ENCODE measurements at regions not wholly inside any gene's neighbourhood (a gene's known extent, or its start where the extent isn't known, plus 50 kb on each side); places are given as distances from the start of the nearest gene placed in this dataset.

DNA sequence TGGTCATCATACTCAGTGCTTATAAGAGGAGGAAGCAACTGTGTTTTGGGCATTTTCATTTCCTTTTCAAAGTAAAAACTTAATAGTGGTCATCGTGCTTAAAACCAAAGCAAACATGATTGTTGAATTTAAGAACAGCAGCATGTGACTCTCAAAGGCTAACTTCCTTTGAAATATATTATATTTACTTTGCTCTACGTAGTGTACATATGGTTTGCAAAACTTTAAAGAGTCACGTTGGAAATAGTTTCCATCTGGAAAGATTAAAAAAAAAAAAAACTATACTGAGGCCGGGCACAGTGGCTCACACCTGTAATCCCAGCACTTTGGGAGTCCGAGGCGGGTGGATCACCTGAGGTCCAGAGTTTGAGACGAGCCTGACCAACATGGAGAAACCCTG is 367.9 kb upstream of the BCHE start:
- ATAC-seq (ENCODE audit: low read depth) (no peak), DNase-seq (no peak)
- Histone ChIP-seq H2AK9ac (replicated peaks; ENCODE audit: low read depth, low read length, poor library complexity) (no peak overlapping the region), H2BK120ac (ENCODE audit: low read depth, low read length) (no peak overlapping the region), H3K56ac (ENCODE audit: extremely low read depth, insufficient read depth, low read length) (no peak overlapping the region), H3K9me3 (ENCODE audit: control insufficient read depth, insufficient read depth, low read length) (no peaks in the 10 kb centered on the region), H4K91ac (ENCODE audit: insufficient read depth, low read depth, low read length) (no peak overlapping the region), H3K27me3 (ENCODE audit: control insufficient read depth, insufficient read depth, low read length) (no peaks in the 10 kb centered on the region), H2AFZ (replicated peaks; ENCODE audit: low read length, poor library complexity) (no peak overlapping the region), H3K9ac (ENCODE audit: low read depth, low read length) (no peak overlapping the region), H3K9me1 (ENCODE audit: insufficient read depth, low read length) (no peaks in the 10 kb centered on the region), H3K18ac (ENCODE audit: low read depth, low read length) (no peak overlapping the region), H2BK15ac (ENCODE audit: low read depth, low read length) (no peak overlapping the region), H3K4me3 (ENCODE audit: insufficient read depth, low read depth, low read length) (no peak overlapping the region), H4K5ac (ENCODE audit: low read depth, low read length) (no peak overlapping the region), H3K36me3 (ENCODE audit: control insufficient read depth, insufficient read depth, low read length) (no peaks in the 10 kb centered on the region), H3K23ac (ENCODE audit: low read depth, low read length) (no peak overlapping the region), H2BK5ac (ENCODE audit: low read depth, low read length, poor library complexity, severe bottlenecking) (no peak overlapping the region), H3K79me1 (ENCODE audit: low read depth in 1 of 2, low read length in 2 of 2) (no peaks in the 10 kb centered on the region), H3K14ac (replicated peaks; ENCODE audit: low read depth, low read length) (no peak overlapping the region), H2AK5ac (ENCODE audit: low read depth, low read length) (no peak overlapping the region), H3K4ac (ENCODE audit: low read depth, low read length) (no peak overlapping the region), H2BK20ac (ENCODE audit: low read depth, low read length) (no peak overlapping the region), H3K4me2 (ENCODE audit: low read depth, low read length) (no peak overlapping the region), H3K4me1 (ENCODE audit: control insufficient read depth, insufficient read depth, low read length) (no peaks in the 10 kb centered on the region), H4K20me1 (ENCODE audit: insufficient read depth, low read length) (no peaks in the 10 kb centered on the region), H4K8ac (ENCODE audit: low read depth in 2 of 2, low read length in 2 of 2) (no peak overlapping the region), H3K27ac (ENCODE audit: insufficient read depth, low read length) (no peak overlapping the region)
- in situ Hi-C loops (cut with MboI; ENCODE audit: low sequenced_read_pairs): no loop called here
- ChIA-PET POLR2A (ENCODE audit: unreplicated experiment) (no interaction called here), CTCF (no interaction called here)
- dilution Hi-C loops (cut with HindIII; ENCODE audit: low sequenced_read_pairs, unreplicated experiment): no loop called here
- no peak for TF ChIP-seq MAFK (IDR thresholded peaks at IDR 0.05; ENCODE audit: low read depth, low read length)
- BruUV-seq (replicated peaks): no TSS peak
- intact Hi-C loops (cut with micrococcal nuclease): no loop called here
- WGBS, 2 experiments (ENCODE audit: extremely low coverage in 2 of 2, insufficient read length in 1 of 2): 83% methylated on average over 4 of the region's 7 CpGs; no CpG with 5 or more reads in 1 of the 2 experiments

All from IMR-90 (cell line).